ENCODE measurements at regions not wholly inside any gene's neighbourhood (a gene's known extent, or its start where the extent isn't known, plus 50 kb on each side); places are given as distances from the start of the nearest gene placed in this dataset.
A peak's percentile ranks its signal among the peaks of the same experiment; 100 is the strongest.
"Not testable (repeated sequence)": the region's sequence is repeated elsewhere in the genome, so short reads cannot be mapped to it uniquely, and the experiment has no call there.

GRCh38 chr6:168377856-168378832 is 58.6 kb upstream of the DACT2 start:
- ATAC-seq: peak in 3 of 4 donors; percentile 16 to 40 (median 26)
- Histone ChIP-seq H3K27ac (no peak overlapping the region), H3K36me3 (ENCODE audit: insufficient read depth in 1 of 2, low read depth in 1 of 2) (no peaks in the 10 kb centered on the region), H3K4me3 (no peak overlapping the region), H3K9me3 (no peaks in the 10 kb centered on the region), H3K4me1 (no peaks in the 10 kb centered on the region), H3K27me3 (ENCODE audit: insufficient read depth in 3 of 3, low read length in 2 of 3) (peaks cover 0 to 10% (median 2%) of the 10 kb centered on the region in 3 donors)
- 75 to 84% (median 83%) methylated on average over 28 of the region's 28 CpGs for WGBS, 3 donors
- TF ChIP-seq, protein P1, sequence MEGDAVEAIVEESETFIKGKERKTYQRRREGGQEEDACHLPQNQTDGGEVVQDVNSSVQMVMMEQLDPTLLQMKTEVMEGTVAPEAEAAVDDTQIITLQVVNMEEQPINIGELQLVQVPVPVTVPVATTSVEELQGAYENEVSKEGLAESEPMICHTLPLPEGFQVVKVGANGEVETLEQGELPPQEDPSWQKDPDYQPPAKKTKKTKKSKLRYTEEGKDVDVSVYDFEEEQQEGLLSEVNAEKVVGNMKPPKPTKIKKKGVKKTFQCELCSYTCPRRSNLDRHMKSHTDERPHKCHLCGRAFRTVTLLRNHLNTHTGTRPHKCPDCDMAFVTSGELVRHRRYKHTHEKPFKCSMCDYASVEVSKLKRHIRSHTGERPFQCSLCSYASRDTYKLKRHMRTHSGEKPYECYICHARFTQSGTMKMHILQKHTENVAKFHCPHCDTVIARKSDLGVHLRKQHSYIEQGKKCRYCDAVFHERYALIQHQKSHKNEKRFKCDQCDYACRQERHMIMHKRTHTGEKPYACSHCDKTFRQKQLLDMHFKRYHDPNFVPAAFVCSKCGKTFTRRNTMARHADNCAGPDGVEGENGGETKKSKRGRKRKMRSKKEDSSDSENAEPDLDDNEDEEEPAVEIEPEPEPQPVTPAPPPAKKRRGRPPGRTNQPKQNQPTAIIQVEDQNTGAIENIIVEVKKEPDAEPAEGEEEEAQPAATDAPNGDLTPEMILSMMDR (IDR thresholded peaks at IDR 0.05): no peak
- intact Hi-C loops (cut with DNase I): loop anchor here in 1 of 2 donors (10.0 kb wide), 1 partner anchor 237 kb away; no protein-coding TSS in a partner anchor
- peak in 1 of 2 donors; percentile 9 for DNase-seq

- H3K4me3 ChIP-seq; H3K27ac ChIP-seq; H3K9me3 ChIP-seq; DNase-seq; H3K36me3 ChIP-seq (ENCODE audit: insufficient read depth in 1 of 2, low read depth in 1 of 2); ATAC-seq; H3K4me1 ChIP-seq: not testable (repeated sequence)
- H3K27me3 ChIP-seq (ENCODE audit: insufficient read depth in 3 of 3, low read length in 2 of 3): peaks cover 0 to 10% (median 2%) of the 10 kb centered on the region in 3 donors
- WGBS, 3 donors: 88 to 94% (median 88%) methylated on average over 20 of the region's 20 CpGs
- intact Hi-C loops (cut with DNase I): loop anchor here in 1 of 2 donors (10.0 kb wide), 1 partner anchor 235 kb away; no protein-coding TSS in a partner anchor
Observed at GRCh38 chr6:168379579-168379978, 60.0 kb upstream of the DACT2 start.

DNA sequence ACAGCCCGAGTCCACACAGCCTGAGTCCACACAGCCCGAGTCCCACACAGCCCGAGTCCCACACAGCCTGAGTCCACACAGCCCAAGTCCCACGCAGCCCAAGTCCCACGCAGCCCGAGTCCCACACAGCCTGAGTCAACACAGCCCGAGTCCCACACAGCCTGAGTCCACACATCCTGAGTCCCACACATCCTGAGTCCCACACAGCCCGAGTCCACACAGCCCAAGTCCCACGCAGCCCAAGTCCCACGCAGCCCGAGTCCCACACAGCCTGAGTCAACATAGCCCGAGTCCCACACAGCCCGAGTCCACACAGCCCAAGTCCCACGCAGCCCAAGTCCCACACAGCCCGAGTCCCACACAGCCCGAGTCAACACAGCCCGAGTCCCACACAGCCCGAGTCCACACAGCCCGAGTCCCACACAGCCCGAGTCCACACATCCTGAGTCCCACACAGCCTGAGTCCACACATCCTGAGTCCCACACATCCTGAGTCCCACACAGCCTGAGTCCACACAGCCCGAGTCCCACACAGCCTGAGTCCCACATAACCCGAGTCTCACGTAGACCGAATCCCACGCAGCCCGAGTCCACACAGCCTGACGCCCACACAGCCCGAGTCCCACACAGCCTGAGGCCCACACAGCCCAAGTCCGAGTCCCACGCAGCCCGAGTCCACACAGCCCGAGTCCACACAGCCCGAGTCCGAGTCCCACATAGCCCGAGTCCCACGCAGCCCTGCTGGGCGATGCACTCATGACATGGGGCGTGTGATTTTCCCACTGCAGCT is 60.6 kb upstream of the SMOC2 start:
- H3K4me1 ChIP-seq; H3K27ac ChIP-seq; H3K36me3 ChIP-seq (ENCODE audit: insufficient read depth in 1 of 2, low read depth in 1 of 2); H3K9me3 ChIP-seq; H3K4me3 ChIP-seq; intact Hi-C loops (cut with DNase I); DNase-seq; ATAC-seq: not testable (repeated sequence)
- WGBS, 3 donors: 94 to 97% (median 94%) methylated on average over 37 to 38 of the region's 38 CpGs
- H3K27me3 ChIP-seq (ENCODE audit: insufficient read depth in 3 of 3, low read length in 2 of 3): peaks cover 0 to 10% (median 2%) of the 10 kb centered on the region in 3 donors

DNA sequence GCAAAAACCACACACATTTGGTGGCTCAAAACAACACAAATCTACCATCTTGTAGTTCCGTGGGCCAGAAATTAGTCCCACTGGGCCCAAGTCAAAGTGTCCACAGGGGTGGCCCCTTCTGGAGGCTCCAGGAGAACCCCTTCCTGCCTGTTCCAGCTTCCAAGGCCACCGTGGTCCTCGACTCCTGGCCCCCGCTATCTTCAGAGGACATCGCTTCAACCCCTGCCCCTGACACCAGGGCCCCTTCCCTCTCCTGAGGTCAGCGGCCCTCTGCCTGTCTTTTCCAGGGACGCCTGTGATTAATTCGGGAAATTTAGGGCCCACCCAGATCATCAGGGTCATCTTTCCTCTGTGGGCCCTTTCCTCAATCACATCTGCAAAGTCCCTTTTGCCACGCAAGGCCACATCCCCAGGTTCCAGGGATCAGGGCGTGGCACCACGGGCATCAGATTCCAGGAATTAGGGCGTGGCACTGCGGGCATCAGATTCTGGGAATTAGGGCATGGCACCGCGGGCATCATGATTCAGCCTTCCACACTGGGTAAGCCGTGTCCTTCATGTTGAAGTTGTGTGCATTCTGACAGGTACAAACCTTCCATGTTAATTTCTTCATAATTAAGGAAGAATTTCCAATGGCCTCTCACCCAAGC is 59.9 kb upstream of the SMOC2 start:
- no peak overlapping the region for H3K27ac ChIP-seq
- TF ChIP-seq, protein P1 (IDR thresholded peaks at IDR 0.05): no peak
- H3K27me3 ChIP-seq (ENCODE audit: insufficient read depth in 3 of 3, low read length in 2 of 3): peaks cover 0 to 10% (median 2%) of the 10 kb centered on the region in 3 donors
- H3K36me3 ChIP-seq (ENCODE audit: insufficient read depth in 1 of 2, low read depth in 1 of 2): no peaks in the 10 kb centered on the region
- ATAC-seq: no peak
- 81 to 89% (median 83%) methylated on average over 16 of the region's 16 CpGs for WGBS, 3 donors
- DNase-seq: no peak
- no peaks in the 10 kb centered on the region for H3K4me1 ChIP-seq
- intact Hi-C loops (cut with DNase I): no loop called here
- H3K4me3 ChIP-seq: no peak overlapping the region
- H3K9me3 ChIP-seq: no peaks in the 10 kb centered on the region

DNA sequence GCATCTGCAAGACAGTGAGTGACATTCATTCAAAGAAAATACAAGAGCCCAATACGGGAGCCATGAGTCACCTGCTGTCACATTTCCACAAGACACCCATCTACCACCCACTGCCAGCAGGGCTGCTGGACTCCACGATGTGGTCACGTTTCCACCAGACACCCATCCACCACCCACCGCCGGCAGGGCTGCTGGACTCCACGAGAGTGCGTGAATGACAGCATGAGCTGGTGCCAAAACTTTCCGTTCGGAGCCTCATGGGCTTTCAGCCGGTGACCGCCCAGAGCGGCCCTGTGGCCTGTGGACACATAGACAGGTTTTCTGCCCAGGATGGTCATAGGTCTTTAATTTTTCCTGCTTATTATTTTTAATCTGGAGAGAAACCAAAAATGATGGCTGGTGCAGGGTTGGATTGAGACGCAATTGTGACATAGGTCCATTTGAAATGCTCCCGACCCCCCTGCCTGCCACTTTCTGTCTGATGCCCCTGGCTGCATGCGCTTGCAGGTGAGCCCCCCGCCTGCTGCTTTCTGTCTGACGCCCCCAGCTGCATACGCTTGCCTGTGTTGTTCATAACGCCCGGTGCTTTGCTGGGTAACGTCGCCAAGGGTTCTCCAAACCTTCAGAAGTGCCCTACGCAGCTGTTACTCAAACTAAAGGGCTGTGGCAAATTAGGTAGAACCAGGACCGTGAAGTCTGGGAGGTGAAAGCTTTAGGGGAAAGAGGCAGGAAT is 59.1 kb upstream of the SMOC2 start:
- Histone ChIP-seq H3K9me3 (no peaks in the 10 kb centered on the region), H3K27me3 (ENCODE audit: insufficient read depth in 3 of 3, low read length in 2 of 3) (peaks cover 0 to 10% (median 2%) of the 10 kb centered on the region in 3 donors), H3K36me3 (ENCODE audit: insufficient read depth in 1 of 2, low read depth in 1 of 2) (no peaks in the 10 kb centered on the region), H3K4me3 (no peak overlapping the region), H3K27ac (no peak overlapping the region), H3K4me1 (no peaks in the 10 kb centered on the region)
- WGBS, 3 donors: 31 to 52% (median 37%) methylated on average over 24 of the region's 24 CpGs
- TF ChIP-seq, protein P1 (IDR thresholded peaks at IDR 0.05): no peak
- DNase-seq: no peak
- intact Hi-C loops (cut with DNase I): loop anchor here in 1 of 2 donors (1.0 kb wide), 1 partner anchor 322 kb away; no protein-coding TSS in a partner anchor
- no peak for ATAC-seq

Data from psoas muscle (tissue), 7 donors.